Muscle of leg (tissue), 3 donors: ENCODE measurements at regions not wholly inside any gene's neighbourhood (a gene's known extent, or its start where the extent isn't known, plus 50 kb on each side); places are given as distances from the start of the nearest gene placed in this dataset.

Experiments used
- DNase-seq: peaks from one replicate; pipeline ENCODE4 v3.0.0; 2013
- H3K27ac ChIP-seq: one replicate; pipeline ENCODE4 v1.5.1; 2013; ENCODE audit warnings: mild to moderate bottlenecking, low read length, control low read depth
- H3K27me3 ChIP-seq: one replicate; pipeline ENCODE4 v1.6.1; 2013; ENCODE audit warnings: low read length; ENCODE audit not compliant: control insufficient read depth, insufficient read depth
- H3K36me3 ChIP-seq: one replicate; pipeline ENCODE4 v1.6.1; 2013; ENCODE audit warnings: low read length; ENCODE audit not compliant: control insufficient read depth, insufficient read depth
- H3K4me1 ChIP-seq: one replicate; pipeline ENCODE4 v1.6.1; 2013; ENCODE audit warnings: low read length; ENCODE audit not compliant: control insufficient read depth, insufficient read depth
- H3K4me3 ChIP-seq: one replicate; pipeline ENCODE4 v1.5.1; 2013; ENCODE audit warnings: low read length, control low read depth
- H3K9me3 ChIP-seq: replicated peaks from 2 replicates; pipeline ENCODE4 v1.6.1; 2013; ENCODE audit warnings: low read depth, low read length; ENCODE audit not compliant: control insufficient read depth
- WGBS: methylation state at CpG from one replicate; pipeline ENCODE4 v1.1.5; 2013; ENCODE audit warnings: missing lambda C conversion rate; ENCODE audit not compliant: insufficient coverage; 5-methylcytosine and 5-hydroxymethylcytosine counted together

- Histone ChIP-seq H3K4me3 (no peak overlapping the region), H3K9me3 (peaks cover 2% of the 10 kb centered on the region), H3K27me3 (no peaks in the 10 kb centered on the region), H3K4me1 (no peaks in the 10 kb centered on the region), H3K36me3 (no peaks in the 10 kb centered on the region), H3K27ac (no peak overlapping the region)
- DNase-seq, result no peak
- no CpG with 5 or more reads among the region's 2 CpGs for WGBS
Observed at GRCh38 chr12:103097496-103097895, 140.0 kb downstream of the ASCL1 start.

- Histone ChIP-seq H3K27ac (no peak overlapping the region), H3K4me1 (no peaks in the 10 kb centered on the region), H3K4me3 (no peak overlapping the region), H3K9me3 (peaks cover 6% of the 10 kb centered on the region), H3K36me3 (no peaks in the 10 kb centered on the region), H3K27me3 (no peaks in the 10 kb centered on the region)
- no peak for DNase-seq
- WGBS, result 85% methylated on average over 10 of the region's 11 CpGs
Observed at GRCh38 chr12:103100257-103100831, 142.9 kb downstream of the ASCL1 start.

GRCh38 chr12:103102225-103102744 lies 144.8 kb downstream of the ASCL1 start:
- Histone ChIP-seq H3K9me3 (peaks cover 6% of the 10 kb centered on the region), H3K36me3 (no peaks in the 10 kb centered on the region), H3K27ac (no peak overlapping the region), H3K4me1 (no peaks in the 10 kb centered on the region), H3K4me3 (no peak overlapping the region), H3K27me3 (no peaks in the 10 kb centered on the region)
- DNase-seq, result no peak
- 60% methylated on average over 1 of the region's 2 CpGs for WGBS

GRCh38 chr12:103105971-103106597 lies 148.6 kb downstream of the ASCL1 start:
- Histone ChIP-seq H3K27me3 (no peaks in the 10 kb centered on the region), H3K4me3 (no peak overlapping the region), H3K27ac (no peak overlapping the region), H3K4me1 (no peaks in the 10 kb centered on the region), H3K36me3 (no peaks in the 10 kb centered on the region), H3K9me3 (peaks cover 4% of the 10 kb centered on the region)
- whole genome bisulfite sequencing, result no CpG with 5 or more reads among the region's 2 CpGs
- DNase-seq, result no peak

- Histone ChIP-seq H3K9me3 (no peaks in the 10 kb centered on the region), H3K4me1 (no peaks in the 10 kb centered on the region), H3K4me3 (no peak overlapping the region), H3K36me3 (no peaks in the 10 kb centered on the region), H3K27me3 (no peaks in the 10 kb centered on the region), H3K27ac (no peak overlapping the region)
- no CpG with 5 or more reads among the region's 3 CpGs for WGBS
- no peak for DNase-seq
Observed at GRCh38 chr12:103109861-103110260, 152.4 kb downstream of the ASCL1 start.

- Histone ChIP-seq H3K27me3 (no peaks in the 10 kb centered on the region), H3K9me3 (no peaks in the 10 kb centered on the region), H3K36me3 (no peaks in the 10 kb centered on the region), H3K4me1 (no peaks in the 10 kb centered on the region), H3K4me3 (no peak overlapping the region), H3K27ac (no peak overlapping the region)
- 69% methylated on average over 4 of the region's 5 CpGs for WGBS
- no peak for DNase-seq
Observed at GRCh38 chr12:103114296-103115055, 157.0 kb downstream of the ASCL1 start.

GRCh38 chr12:103128862-103129501 lies 171.5 kb downstream of the ASCL1 start:
- no peak for DNase-seq
- Histone ChIP-seq H3K4me3 (no peak overlapping the region), H3K27ac (no peak overlapping the region), H3K27me3 (no peaks in the 10 kb centered on the region), H3K4me1 (no peaks in the 10 kb centered on the region), H3K36me3 (no peaks in the 10 kb centered on the region), H3K9me3 (peaks cover 7% of the 10 kb centered on the region)
- WGBS, result 74% methylated on average over 3 of the region's 3 CpGs

- no peaks in the 10 kb centered on the region for H3K36me3 ChIP-seq
- H3K4me1 ChIP-seq, result no peaks in the 10 kb centered on the region
- 84% methylated on average over 2 of the region's 3 CpGs for WGBS
- DNase-seq, result no peak
- no peak overlapping the region for H3K27ac ChIP-seq
- no peaks in the 10 kb centered on the region for H3K27me3 ChIP-seq
- peaks cover 7% of the 10 kb centered on the region for H3K9me3 ChIP-seq
- H3K4me3 ChIP-seq, result no peak overlapping the region
Observed at GRCh38 chr12:103130564-103130963, 173.1 kb downstream of the ASCL1 start.

GRCh38 chr12:103138538-103138937 lies 181.1 kb downstream of the ASCL1 start:
- whole genome bisulfite sequencing, result 80% methylated on average over 1 of the region's 1 CpG
- no peak for DNase-seq
- H3K27ac ChIP-seq, result no peak overlapping the region

GRCh38 chr12:103139876-103140275 lies 182.4 kb downstream of the ASCL1 start:
- Histone ChIP-seq H3K4me1 (no peaks in the 10 kb centered on the region), H3K27me3 (no peaks in the 10 kb centered on the region), H3K4me3 (no peak overlapping the region), H3K36me3 (no peaks in the 10 kb centered on the region), H3K9me3 (no peaks in the 10 kb centered on the region), H3K27ac (no peak overlapping the region)
- no peak for DNase-seq
- WGBS, result 75% methylated on average over 3 of the region's 3 CpGs

More at GRCh38 chr12:103138538-103138937, 181.1 kb downstream of the ASCL1 start:
- Histone ChIP-seq H3K9me3 (no peaks in the 10 kb centered on the region), H3K36me3 (no peaks in the 10 kb centered on the region), H3K27me3 (no peaks in the 10 kb centered on the region), H3K4me1 (no peaks in the 10 kb centered on the region), H3K4me3 (no peak overlapping the region)
